GM12878 (cell line): ENCODE measurements at regions not wholly inside any gene's neighbourhood (a gene's known extent, or its start where the extent isn't known, plus 50 kb on each side); places are given as distances from the start of the nearest gene placed in this dataset.

ENCODE experiments used
- ATAC-seq: fragments of 200-7000 bp; cut with Tn5 transposase; 3 replicates; pipeline ENCODE4 v1.9.1; 2020; ENCODE audit warnings: mild to moderate bottlenecking, moderate library complexity
- BruUV-seq: library from RNA; stranded (reverse); fragments of 400-500 nt; replicated peaks from 2 replicates; lab custom pipeline; 2021; lab: Mats Ljungman, UMichigan
- CTCF ChIA-PET: fragments of 300-600 bp; sonication (Branson Sonifier 250); formaldehyde crosslinking; extraction: SDS; loops from one replicate; lab custom pipeline; 2021; ENCODE audit warnings: inconsistent platforms; lab: Yijun Ruan, JAX
- POLR2A ChIA-PET: fragments of 350-600 bp; formaldehyde crosslinking; extraction: SDS; loops from one replicate; lab custom pipeline; 2021; ENCODE audit warnings: inconsistent platforms; lab: Charles Lee
- RAD21 ChIA-PET: fragments of 300-600 bp; sonication (Branson Sonifier 250); formaldehyde crosslinking; loops from one replicate; lab custom pipeline; 2023; ENCODE audit warnings: antibody characterized with exemption; ENCODE audit not compliant: unreplicated experiment; lab: Charles Lee
- SMC1A ChIA-PET: fragments of 300-600 bp; sonication (Branson Sonifier 250); formaldehyde crosslinking; loops from one replicate; lab custom pipeline; 2023; ENCODE audit not compliant: unreplicated experiment, uncharacterized antibody; lab: Charles Lee
- DNase-seq: peaks from one replicate; pipeline ENCODE4 v3.0.0-alpha.2; 2011; ENCODE audit warnings: low read depth, low spot score
- FAIRE-seq: peaks from 3 replicates; lab custom pipeline; 2011; peaks lifted over from hg19 to GRCh38; lab: Jason Lieb, UNC
- H2AFZ ChIP-seq: 2 replicates; pipeline ENCODE4 v1.6.0; 2011; ENCODE audit warnings: low read depth, low read length, control low read depth; ENCODE audit not compliant: control insufficient read depth
- H3K27ac ChIP-seq: 2 replicates; pipeline ENCODE4 v1.5.1; 2011; ENCODE audit warnings: control low read depth; ENCODE audit not compliant: control insufficient read depth, insufficient read depth
- H3K27me3 ChIP-seq, 2 experiments: replicated peaks in 1 of 2; 2 replicates each; pipeline versions ENCODE4 v1.6.0 to v1.6.1; 2011; ENCODE audit warnings: low read length in 1 of 2; ENCODE audit not compliant: control insufficient read depth in 2 of 2, insufficient read depth in 2 of 2
- H3K36me3 ChIP-seq, 2 experiments: 2 replicates each; pipeline ENCODE4 v1.5.1; 2011; ENCODE audit warnings: low read length in 1 of 2; ENCODE audit not compliant: control insufficient read depth in 2 of 2, insufficient read depth in 2 of 2
- H3K4me1 ChIP-seq: 2 replicates; pipeline ENCODE4 v1.6.1; 2011; ENCODE audit warnings: mild to moderate bottlenecking, low read length, moderate library complexity, mixed read lengths; ENCODE audit not compliant: control insufficient read depth, insufficient read depth
- H3K4me2 ChIP-seq: 2 replicates; pipeline ENCODE4 v1.6.0; 2011; ENCODE audit warnings: control low read depth; ENCODE audit not compliant: control insufficient read depth, insufficient read depth
- H3K4me3 ChIP-seq: fragments of 200-600 bp; sonication (generic); 2 replicates; pipeline ENCODE4 v1.5.1; 2016
- H3K79me2 ChIP-seq: 2 replicates; pipeline ENCODE4 v1.6.0; 2011; ENCODE audit warnings: low read length; ENCODE audit not compliant: control insufficient read depth, insufficient read depth
- H3K9ac ChIP-seq: 2 replicates; pipeline ENCODE4 v1.8.0; 2011; ENCODE audit warnings: low read length, control low read depth, mixed read lengths; ENCODE audit not compliant: control insufficient read depth, insufficient read depth
- H3K9me3 ChIP-seq: replicated peaks from 3 replicates; pipeline ENCODE4 v1.5.1; 2011; ENCODE audit warnings: mild to moderate bottlenecking, low read length; ENCODE audit not compliant: control insufficient read depth, insufficient read depth
- H4K20me1 ChIP-seq: 2 replicates; pipeline ENCODE4 v1.6.0; 2011; ENCODE audit not compliant: control insufficient read depth, insufficient read depth
- BACH1 ChIP-seq: fragments of 450-650 bp; IDR thresholded peaks from 2 replicates; pipeline ENCODE4 v1.6.1; 2017; ENCODE audit warnings: mild to moderate bottlenecking, borderline replicate concordance
- E4F1 ChIP-seq: fragments of 450-650 bp; IDR thresholded peaks from 2 replicates; pipeline ENCODE4 v1.6.1; 2018; ENCODE audit warnings: borderline replicate concordance, mild to moderate bottlenecking; ENCODE audit not compliant: partially characterized antibody
- EZH2 ChIP-seq: IDR thresholded peaks from 2 replicates; pipeline ENCODE4 v1.6.1; 2012; ENCODE audit warnings: low read depth, mild to moderate bottlenecking, control low read depth, inconsistent platforms, low read length, borderline replicate concordance; ENCODE audit not compliant: control insufficient read depth
- WRNIP1 ChIP-seq: IDR thresholded peaks from 2 replicates; pipeline ENCODE4 v1.6.1; 2011; ENCODE audit warnings: low read depth, low read length, improper control_type of control experiment, borderline replicate concordance
- WGBS: methylation state at CpG from one replicate; pipeline ENCODE4 v1.1.6; 2016; ENCODE audit warnings: low lambda C conversion rate; ENCODE audit not compliant: insufficient replicate concordance, insufficient coverage; ENCODE audit errors: missing lambda C conversion rate; 5-methylcytosine and 5-hydroxymethylcytosine counted together
- in situ Hi-C: fragments of 300-500 bp; cut with MboI; formaldehyde crosslinking; loops from 9 replicates; pipeline ENCODE4 v1.14.3; 2018; ENCODE audit warnings: mixed read lengths
- intact Hi-C: fragments of 100-400 bp; cut with micrococcal nuclease; formaldehyde crosslinking; loops from one replicate; pipeline ENCODE4 v1.14.2; 2022; ENCODE audit not compliant: unreplicated experiment

DNA sequence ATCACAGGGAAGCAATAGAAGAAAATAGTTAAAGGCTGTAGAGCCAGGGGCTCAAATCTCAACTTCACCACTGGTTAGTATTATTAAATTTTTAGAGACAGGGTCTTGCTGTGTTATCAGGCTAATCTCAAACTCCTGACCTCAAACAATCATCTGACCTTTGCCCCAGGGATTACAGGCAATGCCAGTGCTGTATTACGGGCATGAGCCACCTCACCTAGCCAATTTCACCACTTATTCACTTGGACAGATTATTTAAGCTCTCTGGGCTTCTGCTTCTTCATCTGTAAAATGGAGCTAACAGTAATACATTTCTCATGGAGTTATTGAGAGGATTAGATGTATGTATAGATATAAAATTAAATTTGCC is 155.9 kb upstream of the KLF4 start:
- ChIA-PET CTCF (interaction anchor here (0.7 kb wide), 1 partner anchor 120 kb away, joined by 4 read pairs; no protein-coding TSS in a partner anchor), POLR2A (interaction anchor here (0.7 kb wide), 1 partner anchor 97 kb away, joined by 3 read pairs; no protein-coding TSS in a partner anchor), RAD21 (no interaction called here), SMC1A (no interaction called here)
- no TSS peak for BruUV-seq
- Histone ChIP-seq H3K9me3 (no peaks in the 10 kb centered on the region), H3K4me2 (no peak overlapping the region), H4K20me1 (no peaks in the 10 kb centered on the region), H2AFZ (no peak overlapping the region), H3K79me2 (no peaks in the 10 kb centered on the region), H3K4me1 (no peaks in the 10 kb centered on the region), H3K36me3 (no peaks in the 10 kb centered on the region), H3K4me3 (no peak overlapping the region), H3K9ac (no peak overlapping the region), H3K27ac (no peak overlapping the region), H3K27me3 (peaks cover 0 to 3% of the 10 kb centered on the region in 2 experiments; a peak in 1 of 4 replicates)
- no peak for ATAC-seq
- in situ Hi-C loops = no loop called here
- no peak for FAIRE-seq
- 0% methylated on average over 1 of the region's 1 CpG for WGBS
- DNase-seq = no peak
- no peak for TF ChIP-seq WRNIP1
- TF ChIP-seq BACH1 = no peak
- no peak for TF ChIP-seq EZH2
- no peak for TF ChIP-seq E4F1
- intact Hi-C loops = no loop called here
